Aorta (tissue), 5 donors: ENCODE measurements at regions not wholly inside any gene's neighbourhood (a gene's known extent, or its start where the extent isn't known, plus 50 kb on each side); places are given as distances from the start of the nearest gene placed in this dataset.

Source experiments
- ATAC-seq: fragments of 200-7000 bp; cut with Tn5 transposase; one replicate; pipeline ENCODE4 v1.9.1; 2022; ENCODE audit warnings: moderate library complexity; ENCODE audit not compliant: low FRiP score
- DNase-seq, 2 donors: peaks; one replicate each; pipeline ENCODE4 v3.0.0-alpha.2; 2020
- H3K27ac ChIP-seq, 2 donors: one replicate each; pipeline ENCODE4 v1.5.1; 2013; ENCODE audit warnings: low read length in 2 of 2, mild to moderate bottlenecking in 2 of 2, moderate library complexity in 2 of 2, control low read depth in 1 of 2, inconsistent platforms in 1 of 2, low read depth in 1 of 2
- H3K27me3 ChIP-seq, 2 donors: one replicate each; pipeline ENCODE4 v1.6.1; 2013; ENCODE audit warnings: control low read depth in 1 of 2, low read length in 1 of 2, mild to moderate bottlenecking in 1 of 2, moderate library complexity in 1 of 2; ENCODE audit not compliant: insufficient read depth in 2 of 2, control insufficient read depth in 1 of 2
- H3K36me3 ChIP-seq, 2 donors: one replicate each; pipeline ENCODE4 v1.6.1; 2013; ENCODE audit warnings: control low read depth in 1 of 2, low read length in 1 of 2, mild to moderate bottlenecking in 1 of 2; ENCODE audit not compliant: insufficient read depth in 2 of 2, control insufficient read depth in 1 of 2
- H3K4me1 ChIP-seq, 2 donors: one replicate each; pipeline ENCODE4 v1.6.1; 2013; ENCODE audit warnings: low read length in 2 of 2, control low read depth in 1 of 2, mild to moderate bottlenecking in 1 of 2, moderate library complexity in 1 of 2; ENCODE audit not compliant: insufficient read depth in 2 of 2, control insufficient read depth in 1 of 2
- H3K4me3 ChIP-seq, 2 donors: one replicate each; pipeline ENCODE4 v1.5.1; 2013; ENCODE audit warnings: low read length in 2 of 2, control low read depth in 1 of 2, mild to moderate bottlenecking in 1 of 2
- H3K9me3 ChIP-seq: one replicate; pipeline ENCODE4 v1.6.1; 2013; ENCODE audit warnings: mild to moderate bottlenecking, low read length; ENCODE audit not compliant: control insufficient read depth
- WGBS, 2 donors: extraction: QIAGEN DNeasy Blood & Tissue Kit; methylation state at CpG; one replicate each; pipeline ENCODE4 v1.1.7; 2013; 5-methylcytosine and 5-hydroxymethylcytosine counted together
- intact Hi-C, 2 donors: fragments of 100-400 bp; cut with DNase I; formaldehyde crosslinking; loops; one replicate each; pipeline versions ENCODE4 v1.14.2 to v1.15.0; 2022
- donor health status: healthy with polysubstance abuse.
- donor health status: Bipolar disorder and iron deficiency.
- donor health status: DM: no; HTN: no; CAD: no.
- donor health status: DM: no; HTN: no; CAD: no.
- donor health status: DM: yes; HTN: yes; CAD: no.

DNA sequence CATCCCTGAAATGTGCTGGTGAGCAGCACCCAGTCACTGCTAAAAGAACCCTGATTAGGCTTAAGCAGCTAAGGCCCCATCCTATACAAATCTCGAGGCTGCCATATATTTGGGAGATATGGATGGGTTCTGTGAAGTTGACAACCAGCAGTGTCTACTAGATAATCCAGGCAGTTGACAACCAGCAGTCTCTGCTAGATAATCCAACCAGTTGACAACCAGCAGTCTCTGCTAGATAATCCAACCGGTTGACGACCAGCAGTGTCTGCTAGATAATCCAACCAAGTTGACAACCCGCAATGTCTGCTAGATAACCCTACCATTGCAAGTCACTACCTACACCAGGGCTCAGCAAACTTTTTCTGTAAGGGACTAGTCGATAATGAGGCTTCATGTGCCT lies 58.3 kb upstream of the KDM7A start:
- Histone ChIP-seq H3K4me1 (no peaks in the 10 kb centered on the region), H3K27ac (no peak overlapping the region), H3K4me3 (no peak overlapping the region), H3K36me3 (no peaks in the 10 kb centered on the region), H3K9me3 (no peaks in the 10 kb centered on the region), H3K27me3 (no peaks in the 10 kb centered on the region)
- 90 to 91% methylated on average over 5 of the region's 5 CpGs for WGBS, 2 donors
- no peak for DNase-seq
- intact Hi-C loops, result no loop called here
- ATAC-seq, result no peak

DNA sequence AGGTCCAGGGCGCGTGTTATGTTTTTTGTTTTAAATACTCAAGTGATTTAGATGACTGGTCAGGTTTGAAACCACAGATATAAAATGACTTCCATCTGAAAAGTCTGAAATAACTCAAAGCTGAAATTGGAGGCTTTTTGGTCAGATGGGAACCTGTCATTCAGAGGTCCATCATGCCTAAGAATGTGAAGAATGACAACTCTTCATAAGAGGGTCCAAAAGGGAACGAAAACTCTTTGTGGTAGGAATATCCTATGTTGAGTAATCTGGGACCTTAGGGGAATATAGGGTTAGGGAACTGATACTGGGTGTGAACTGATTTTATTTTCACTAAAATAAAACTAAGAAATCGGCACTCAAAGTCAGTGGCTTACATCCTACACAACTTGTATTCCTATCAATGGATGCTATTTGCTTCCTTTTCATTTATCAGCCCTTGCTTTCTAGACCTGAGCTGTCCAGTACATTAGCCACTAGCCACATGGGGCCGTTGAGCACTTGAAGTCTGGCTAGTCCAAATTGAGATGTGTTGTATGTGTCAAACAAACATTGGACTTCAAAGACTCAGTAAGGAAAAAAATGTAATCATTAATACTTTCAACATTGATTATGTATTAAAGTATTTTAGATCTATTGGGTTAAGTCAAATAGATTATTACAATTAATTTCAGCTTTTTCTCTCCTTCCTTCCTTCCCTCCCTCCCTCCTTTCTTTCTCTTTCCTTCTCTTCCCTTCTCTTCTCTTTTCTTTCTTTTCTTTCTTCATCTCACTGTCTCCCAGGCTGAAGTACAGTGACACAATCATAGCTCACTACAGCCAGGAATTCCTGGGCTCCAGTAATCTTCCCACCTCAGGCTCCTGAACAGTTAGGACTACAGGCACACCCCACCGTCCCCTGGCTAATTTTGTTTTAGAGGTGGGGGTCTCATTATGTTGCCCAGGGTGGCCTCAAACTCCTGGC lies 56.5 kb upstream of the KDM7A start:
- Histone ChIP-seq H3K27me3 (no peaks in the 10 kb centered on the region), H3K9me3 (no peaks in the 10 kb centered on the region), H3K27ac (no peak overlapping the region), H3K4me3 (no peak overlapping the region), H3K36me3 (no peaks in the 10 kb centered on the region), H3K4me1 (no peaks in the 10 kb centered on the region)
- 84 to 87% methylated on average over 6 of the region's 6 CpGs for WGBS, 2 donors
- DNase-seq (no peak), ATAC-seq (no peak)
- intact Hi-C loops, result no loop called here

DNA sequence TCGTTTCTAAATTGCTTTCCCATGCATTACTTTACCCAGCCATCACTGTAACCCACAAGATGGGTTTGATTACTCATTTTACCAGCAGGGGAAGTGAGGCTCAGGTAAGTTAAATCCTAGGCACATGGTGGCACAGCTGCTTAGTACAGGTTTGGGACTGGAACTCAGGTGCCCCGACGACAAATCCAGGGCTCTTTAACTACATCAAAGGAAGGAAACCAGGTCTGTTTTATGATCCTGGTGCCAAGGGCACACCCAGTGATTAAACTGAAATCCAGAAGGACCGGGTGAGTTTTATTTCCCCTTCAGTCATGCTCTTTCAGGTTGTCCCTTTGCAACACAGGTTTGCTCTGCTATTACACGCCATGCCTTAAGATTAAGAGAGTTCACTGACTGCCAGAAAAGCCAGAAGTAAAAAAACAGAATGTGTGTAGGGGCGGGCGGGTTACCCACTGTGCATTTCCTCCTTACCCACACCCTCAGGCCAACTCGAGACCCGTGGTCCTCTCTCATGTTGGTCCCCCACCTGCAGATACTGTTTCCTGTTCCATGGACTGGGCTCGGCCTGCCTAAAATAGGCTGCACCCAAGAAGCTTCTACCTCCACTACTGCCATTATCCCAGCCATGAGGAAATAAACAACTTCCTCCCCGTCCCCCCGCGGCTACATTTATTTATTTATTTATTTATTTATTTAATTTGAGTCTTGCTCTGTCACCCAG lies 55.1 kb upstream of the KDM7A start:
- H3K9me3 ChIP-seq, result no peaks in the 10 kb centered on the region
- H3K4me1 ChIP-seq, result no peaks in the 10 kb centered on the region
- H3K27ac ChIP-seq, result no peak overlapping the region
- intact Hi-C loops, result no loop called here
- WGBS, 2 donors, result 56 to 61% methylated on average over 13 of the region's 13 CpGs
- ATAC-seq, result no peak
- H3K4me3 ChIP-seq, result no peak overlapping the region
- no peak for DNase-seq
- H3K36me3 ChIP-seq, result no peaks in the 10 kb centered on the region
- no peaks in the 10 kb centered on the region for H3K27me3 ChIP-seq

DNA sequence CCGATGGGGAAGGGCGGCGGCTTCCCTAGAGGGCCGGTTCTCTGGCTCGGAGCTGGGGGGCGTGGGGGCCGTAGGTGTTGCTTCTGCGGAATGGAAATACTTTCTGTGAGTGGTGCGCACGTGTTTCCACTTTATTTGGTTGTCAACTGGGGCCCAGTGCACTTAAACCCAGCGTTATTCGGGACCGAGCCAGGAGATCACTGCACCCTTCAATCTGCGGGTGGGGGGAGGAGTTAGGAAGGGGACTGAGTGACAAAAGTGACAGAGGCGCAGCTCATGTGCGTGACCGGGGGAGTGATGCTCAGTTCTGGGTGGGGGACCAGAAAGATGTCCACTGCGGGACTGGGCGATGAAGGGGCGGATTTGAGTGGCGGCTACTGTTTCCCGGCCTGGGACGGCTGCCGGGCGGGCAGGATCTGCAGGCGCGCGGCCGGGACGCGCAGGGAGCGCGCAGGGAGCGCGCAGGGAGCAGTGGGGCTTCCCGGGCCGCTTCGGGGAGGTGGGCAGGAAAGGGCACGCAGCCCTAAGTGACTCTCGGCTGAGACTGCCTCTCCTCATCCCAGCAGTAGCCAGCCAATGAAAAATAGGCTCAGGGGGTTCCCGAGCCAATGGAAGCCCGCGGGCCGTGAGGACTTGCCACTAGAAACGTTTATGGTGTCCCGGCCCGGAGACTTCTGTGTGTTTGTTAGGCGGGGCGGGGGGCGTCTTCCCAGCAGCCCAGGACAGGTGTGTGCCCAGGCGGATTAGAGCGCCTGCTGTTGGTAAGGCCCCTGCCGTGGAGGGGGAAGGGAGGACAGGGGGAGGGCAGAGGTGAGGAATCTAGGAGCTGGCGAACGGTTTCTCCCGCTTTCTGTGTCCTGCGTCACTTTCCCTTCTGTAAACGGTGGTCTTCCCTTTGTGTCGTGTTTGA lies 54.3 kb upstream of the KDM7A start:
- Histone ChIP-seq H3K27me3 (no peaks in the 10 kb centered on the region), H3K27ac (no peak overlapping the region), H3K9me3 (no peaks in the 10 kb centered on the region), H3K36me3 (no peaks in the 10 kb centered on the region), H3K4me1 (no peaks in the 10 kb centered on the region), H3K4me3 (peak overlapping the region; percentile 27 to 37)
- intact Hi-C loops, result no loop called here
- peak; percentile 68 to 83 for DNase-seq
- ATAC-seq, result peak; percentile 49
- WGBS, 2 donors, result 2 to 3% methylated on average over 55 to 59 of the region's 59 CpGs

DNA sequence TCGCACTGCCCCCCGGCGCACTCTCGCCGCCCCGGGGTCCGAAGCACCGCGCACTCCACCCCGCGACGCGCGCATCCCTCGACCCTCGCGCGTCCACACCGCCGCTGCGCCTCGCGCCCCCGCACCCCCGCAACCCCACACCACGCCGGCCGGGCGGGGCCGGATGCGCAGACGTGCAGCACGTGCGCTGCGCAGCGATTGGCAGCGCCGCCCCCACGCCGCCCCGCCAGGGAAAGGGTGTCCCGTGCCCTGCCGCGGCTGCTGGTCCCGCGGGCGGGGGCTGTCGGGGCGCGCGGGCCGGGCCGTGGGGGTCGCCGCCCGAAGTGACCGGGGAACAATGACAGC lies 53.7 kb upstream of the KDM7A start:
- H3K9me3 ChIP-seq, result no peaks in the 10 kb centered on the region
- no peaks in the 10 kb centered on the region for H3K27me3 ChIP-seq
- intact Hi-C loops, result no loop called here
- H3K36me3 ChIP-seq, result no peaks in the 10 kb centered on the region
- H3K4me3 ChIP-seq, result peak overlapping the region; percentile 27 to 37
- H3K4me1 ChIP-seq, result no peaks in the 10 kb centered on the region
- no peak overlapping the region for H3K27ac ChIP-seq
- peak; percentile 64 for ATAC-seq
- peak; percentile 69 to 80 for DNase-seq
- WGBS, 2 donors, result 1% methylated on average over 22 to 57 of the region's 57 CpGs

DNA sequence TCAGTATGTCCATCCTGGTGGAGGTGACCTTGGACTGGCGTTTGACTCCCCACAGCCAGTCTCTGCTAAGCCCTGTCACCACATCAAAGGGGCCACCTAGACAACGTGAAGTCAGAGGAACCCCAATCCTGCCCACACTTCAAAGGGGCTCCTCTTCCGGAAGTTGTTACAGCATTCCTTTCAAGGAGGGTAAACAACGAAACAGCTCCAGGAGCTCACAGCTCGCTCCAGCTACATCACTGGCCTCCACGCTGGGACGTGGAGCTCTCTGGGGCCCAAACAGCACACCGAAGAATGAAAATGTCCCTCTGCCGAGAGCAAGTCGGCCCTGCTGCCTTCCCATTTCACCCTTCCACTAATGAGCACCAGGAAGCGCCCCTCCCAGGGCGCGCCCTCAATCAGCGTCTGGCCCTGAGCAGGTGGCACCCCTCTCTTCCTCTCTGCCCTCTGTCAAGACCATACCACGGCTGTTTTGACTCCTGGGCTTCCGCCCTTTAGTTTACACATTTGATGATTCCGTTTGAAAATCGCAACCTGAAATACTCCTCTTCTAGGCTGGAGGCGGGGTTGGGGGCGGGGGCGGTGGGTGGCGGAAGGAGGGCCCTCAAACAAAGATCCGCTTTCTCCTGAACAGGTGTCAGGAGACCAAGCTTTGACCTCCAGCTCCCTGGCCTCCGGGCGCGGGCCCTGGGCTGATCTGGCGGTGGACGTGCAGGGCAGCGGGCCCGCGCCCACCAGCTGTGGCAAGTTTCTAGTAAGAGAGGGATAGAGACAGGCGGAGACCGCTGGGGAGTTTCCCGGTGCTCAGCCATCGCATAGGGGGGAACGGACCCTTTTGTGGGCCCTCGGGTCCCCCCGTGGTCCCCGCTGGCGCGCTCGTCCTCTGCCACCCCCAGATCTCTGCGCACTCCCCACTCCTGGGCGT lies 53.1 kb upstream of the KDM7A start:
- intact Hi-C loops, result no loop called here
- Histone ChIP-seq H3K27ac (no peak overlapping the region), H3K4me1 (no peaks in the 10 kb centered on the region), H3K36me3 (no peaks in the 10 kb centered on the region), H3K27me3 (no peaks in the 10 kb centered on the region), H3K9me3 (no peaks in the 10 kb centered on the region), H3K4me3 (peak overlapping the region; percentile 27 to 37)
- 9 to 12% methylated on average over 44 of the region's 44 CpGs for WGBS, 2 donors
- peak; percentile 14 for ATAC-seq
- DNase-seq, result peak in 1 of 2 donors; percentile 49

DNA sequence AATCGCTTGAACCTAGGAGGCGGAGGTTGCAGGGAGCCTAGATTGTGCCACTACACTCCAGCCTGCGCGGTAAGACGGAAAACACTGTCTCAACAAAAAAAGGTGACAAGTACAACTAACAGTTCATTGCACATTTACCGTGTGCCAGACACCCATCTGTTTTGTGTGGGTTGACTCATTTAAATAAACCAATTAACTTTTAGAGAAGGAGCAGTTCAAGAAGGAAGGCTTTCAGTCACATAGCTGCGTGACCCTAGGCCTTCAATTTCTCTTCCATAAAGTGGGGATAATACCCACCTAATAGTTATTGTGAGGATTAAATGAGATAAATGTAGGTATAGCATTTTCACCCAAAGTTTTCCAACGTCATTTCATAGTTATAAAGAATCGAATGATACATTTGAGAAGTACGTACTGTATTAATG lies 52.3 kb upstream of the KDM7A start:
- H3K36me3 ChIP-seq, result no peaks in the 10 kb centered on the region
- no peaks in the 10 kb centered on the region for H3K4me1 ChIP-seq
- WGBS, 2 donors, result 93 to 94% methylated on average over 10 of the region's 10 CpGs
- no peak overlapping the region for H3K27ac ChIP-seq
- ATAC-seq, result no peak
- no peaks in the 10 kb centered on the region for H3K9me3 ChIP-seq
- no peak for DNase-seq
- H3K4me3 ChIP-seq, result no peak overlapping the region
- no peaks in the 10 kb centered on the region for H3K27me3 ChIP-seq
- intact Hi-C loops, result no loop called here
